ENCODE measurements at regions not wholly inside any gene's neighbourhood (a gene's known extent, or its start where the extent isn't known, plus 50 kb on each side); places are given as distances from the start of the nearest gene placed in this dataset.
"Not testable (repeated sequence)": the region's sequence is repeated elsewhere in the genome, so short reads cannot be mapped to it uniquely, and the experiment has no call there.

- DNase-seq: no peak
These were observed 318.5 kb downstream of the JRKL start for GRCh38 chr11:96708219-96708878.

- no peak for DNase-seq
These were observed 323.5 kb downstream of the JRKL start for GRCh38 chr11:96713301-96713700.

GRCh38 chr11:96714689-96715088 lies 324.9 kb downstream of the JRKL start:
- DNase-seq: no peak

GRCh38 chr11:96715208-96715607 lies 325.4 kb downstream of the JRKL start:
- DNase-seq: no peak

GRCh38 chr11:96736601-96737000 lies 346.8 kb downstream of the JRKL start:
- no peak for DNase-seq

DNA sequence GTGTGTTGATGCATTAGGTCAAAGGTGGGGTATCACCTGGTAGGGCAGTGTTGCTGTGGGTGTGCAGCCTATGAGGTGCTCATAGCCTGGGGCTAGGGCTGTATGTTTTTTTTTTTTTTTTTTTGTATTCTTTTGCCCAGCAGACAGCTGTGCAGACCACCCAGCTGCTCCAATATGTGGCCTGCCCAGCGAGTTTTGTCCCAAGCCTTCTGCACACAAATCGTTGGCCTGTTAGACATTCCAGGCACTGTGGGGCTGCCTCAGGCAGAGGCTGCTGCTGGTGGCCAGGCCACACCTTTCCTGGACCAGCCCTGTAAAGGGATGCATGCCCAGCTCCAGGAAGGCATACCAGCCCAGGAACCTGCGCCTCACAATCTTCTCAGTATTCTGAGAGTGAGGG lies 348.5 kb downstream of the JRKL start:
- DNase-seq: no peak

- no peak for DNase-seq
These were observed 351.3 kb downstream of the JRKL start for GRCh38 chr11:96741068-96741467.

GRCh38 chr11:96744697-96745096 lies 354.9 kb downstream of the JRKL start:
- no peak for DNase-seq

DNA sequence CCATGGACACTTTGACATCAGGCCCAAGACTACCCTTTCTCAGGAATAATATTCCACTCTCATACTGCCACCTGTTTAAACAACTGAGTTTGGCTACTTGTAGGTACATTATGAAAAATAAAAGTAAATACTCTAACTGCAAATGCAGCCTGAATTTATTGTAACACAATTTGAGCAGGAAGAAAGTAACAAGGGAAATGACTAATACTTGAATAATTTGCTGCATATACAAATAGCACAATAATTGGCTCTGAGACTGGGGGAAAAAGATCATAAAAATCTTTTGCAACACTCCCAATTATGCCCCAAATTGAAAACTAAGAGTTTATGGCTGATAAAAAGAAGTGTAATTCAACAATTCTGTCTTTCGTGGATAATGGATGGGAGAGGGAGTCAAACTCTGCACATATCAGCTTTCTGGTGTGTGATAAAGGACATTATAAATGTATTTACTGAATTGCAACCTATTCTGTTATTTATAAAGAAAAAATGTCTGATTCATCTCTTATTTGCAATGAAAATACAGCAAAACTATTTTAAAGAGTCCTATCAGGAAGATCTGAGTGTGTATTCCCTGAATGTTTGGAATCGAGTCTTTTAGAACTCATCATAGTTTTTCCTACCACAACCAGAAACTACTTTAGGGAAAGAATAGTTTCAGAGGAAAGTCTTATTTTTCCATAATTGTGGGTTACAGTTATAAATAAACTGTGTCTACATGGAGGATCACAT lies 359.0 kb downstream of the JRKL start:
- DNase-seq: no peak

- not testable (repeated sequence) for DNase-seq
These were observed 362.0 kb downstream of the JRKL start for GRCh38 chr11:96751807-96752206.

DNA sequence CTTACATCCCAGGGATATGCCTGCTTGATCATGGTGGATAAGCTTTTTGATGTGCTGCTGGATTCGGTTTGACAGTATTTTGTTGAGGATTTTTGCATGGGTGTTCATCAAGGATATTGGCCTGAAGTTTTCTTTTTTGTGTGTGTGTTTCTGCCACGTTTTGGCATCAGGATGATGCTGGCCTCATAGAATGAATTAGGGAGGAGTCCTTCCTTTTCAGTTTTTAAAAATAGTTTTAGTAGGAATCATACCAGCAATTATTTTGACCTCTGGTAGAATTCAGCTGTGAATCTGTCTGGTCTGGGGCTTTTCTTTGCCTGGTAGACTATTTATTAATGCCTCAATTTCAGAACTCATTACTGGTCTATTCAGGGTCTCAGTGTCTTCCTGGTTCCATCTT lies 362.4 kb downstream of the JRKL start:
- no peak for DNase-seq

- no peak for DNase-seq
These were observed 364.2 kb downstream of the JRKL start for GRCh38 chr11:96753997-96754396.

GRCh38 chr11:96755209-96755608 lies 365.4 kb downstream of the JRKL start:
- DNase-seq: no peak

DNA sequence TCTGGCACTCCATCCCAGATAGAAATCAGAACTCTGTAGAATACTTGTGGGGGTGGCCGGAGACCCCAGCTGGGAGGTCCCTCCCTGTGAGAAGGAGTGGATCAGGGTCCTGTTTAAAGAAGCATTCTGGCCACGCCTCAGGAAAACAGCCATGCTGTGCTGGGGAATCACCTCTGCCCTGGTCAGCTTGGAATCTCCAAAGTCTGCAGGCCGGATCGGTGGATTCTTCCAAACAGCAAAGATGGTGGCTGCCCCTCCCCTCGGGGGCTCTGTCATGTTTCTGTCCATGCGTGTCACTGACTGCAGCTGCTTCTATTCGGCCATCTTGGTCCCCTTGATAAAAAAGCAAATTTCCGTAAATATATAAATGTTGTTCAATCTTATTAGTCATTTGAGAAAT lies 365.9 kb downstream of the JRKL start:
- DNase-seq: no peak

DNA sequence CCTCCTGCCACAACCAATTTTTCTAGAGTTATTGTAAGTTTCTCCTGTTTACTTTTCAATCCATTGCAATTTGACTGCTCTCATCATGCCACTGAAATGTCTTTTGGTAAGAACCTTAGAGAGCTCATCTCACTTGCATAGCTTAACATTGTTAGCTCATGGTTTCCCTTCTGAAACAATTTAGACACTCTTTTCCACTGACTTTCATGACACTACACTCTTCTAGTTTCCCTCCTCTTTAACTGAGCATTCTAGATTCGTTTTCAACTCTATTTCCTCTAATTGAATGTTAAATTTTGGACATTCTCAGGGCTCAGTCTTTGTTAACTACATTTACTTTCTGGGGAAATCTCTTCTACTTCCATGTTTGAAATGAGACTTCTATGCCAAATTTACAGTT lies 369.1 kb downstream of the JRKL start:
- DNase-seq: no peak

GRCh38 chr11:96760306-96760705 lies 370.5 kb downstream of the JRKL start:
- DNase-seq: no peak

DNA sequence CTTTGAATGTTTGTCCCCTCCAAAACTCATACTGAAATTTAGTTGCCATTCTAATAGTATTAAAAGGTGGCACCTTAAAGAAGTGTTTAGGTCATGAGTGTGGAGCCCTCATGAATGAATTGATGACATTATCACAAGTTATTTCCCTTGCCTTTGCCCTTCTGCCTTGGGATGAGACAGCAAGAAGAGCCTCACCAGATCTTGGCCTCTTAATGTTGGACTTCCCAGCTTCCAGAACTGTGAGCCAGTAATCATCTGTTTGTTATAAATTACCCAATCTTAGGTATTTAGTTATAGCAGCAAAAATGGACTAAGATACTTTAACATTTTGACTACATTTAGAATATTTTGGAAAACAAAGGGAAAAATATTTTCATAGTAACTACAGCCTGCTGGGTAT lies 371.0 kb downstream of the JRKL start:
- no peak for DNase-seq

- DNase-seq: no peak
These were observed 371.6 kb downstream of the JRKL start for GRCh38 chr11:96761451-96761850.

- no peak for DNase-seq
These were observed 373.4 kb downstream of the JRKL start for GRCh38 chr11:96763244-96763643.

DNA sequence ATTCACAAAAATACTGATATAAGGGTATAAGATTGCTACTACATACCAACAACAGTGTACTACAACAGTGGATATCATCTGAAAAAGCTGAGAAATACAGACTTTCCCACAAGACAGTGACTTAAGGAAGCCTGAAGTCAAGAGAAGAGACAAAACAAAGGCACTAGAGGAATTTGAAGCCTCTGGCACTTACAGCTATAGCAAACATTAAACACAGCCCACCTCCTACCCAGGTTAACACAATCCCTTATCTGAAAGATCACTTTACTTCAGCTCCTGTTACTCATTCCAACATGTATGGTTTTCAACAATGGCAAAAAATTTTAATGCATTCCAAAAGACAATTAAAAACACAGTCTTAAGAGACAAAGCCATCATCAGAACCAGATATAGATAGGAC lies 388.5 kb downstream of the JRKL start:
- no peak for DNase-seq

- DNase-seq: no peak
These were observed 389.2 kb downstream of the JRKL start for GRCh38 chr11:96779030-96779429.

GRCh38 chr11:96781082-96781481 lies 391.3 kb downstream of the JRKL start:
- DNase-seq: no peak

GRCh38 chr11:96782632-96783031 lies 392.8 kb downstream of the JRKL start:
- no peak for DNase-seq

- no peak for DNase-seq
These were observed 393.5 kb downstream of the JRKL start for GRCh38 chr11:96783311-96783710.

- DNase-seq: no peak
These were observed 395.3 kb downstream of the JRKL start for GRCh38 chr11:96785073-96785472.
